H1 (cell line): ENCODE measurements at regions not wholly inside any gene's neighbourhood (a gene's known extent, or its start where the extent isn't known, plus 50 kb on each side); places are given as distances from the start of the nearest gene placed in this dataset.

Experiments
- CTCF ChIA-PET: fragments of 300-600 bp; sonication (Branson Sonifier 250); formaldehyde crosslinking; loops from one replicate; lab custom pipeline; 2021; ENCODE audit not compliant: partially characterized antibody; lab: Charles Lee
- POLR2A ChIA-PET: fragments of 300-600 bp; sonication (Branson Sonifier 250); formaldehyde crosslinking; loops from one replicate; lab custom pipeline; 2021; ENCODE audit warnings: inconsistent platforms; ENCODE audit not compliant: partially characterized antibody; lab: Charles Lee
- DNase-seq, 2 experiments: peaks; one replicate each; pipeline versions ENCODE4 v3.0.0 to v3.0.0-alpha.2; 2010 to 2022; ENCODE audit warnings: low spot score in 2 of 2, low read depth in 1 of 2, mixed read lengths in 1 of 2
- FAIRE-seq: peaks from 2 replicates; lab custom pipeline; 2011; peaks lifted over from hg19 to GRCh38; lab: Jason Lieb, UNC
- H2AFZ ChIP-seq: 2 replicates; pipeline ENCODE4 v1.8.1; 2012; ENCODE audit warnings: low read length, inconsistent platforms
- H2AK5ac ChIP-seq: 2 replicates; pipeline ENCODE4 v1.6.1; 2013; ENCODE audit warnings: low read depth, low read length
- H2BK120ac ChIP-seq: replicated peaks from 2 replicates; pipeline ENCODE3; 2013; ENCODE audit warnings: low read depth, low read length, inconsistent platforms
- H2BK12ac ChIP-seq: 2 replicates; pipeline ENCODE4 v1.6.1; 2013; ENCODE audit warnings: low read depth, low read length
- H2BK15ac ChIP-seq: 2 replicates; pipeline ENCODE4 v1.6.1; 2013; ENCODE audit warnings: low read length
- H2BK20ac ChIP-seq: 2 replicates; pipeline ENCODE4 v1.6.1; 2013; ENCODE audit warnings: low read length
- H2BK5ac ChIP-seq: 2 replicates; pipeline ENCODE4 v1.6.1; 2013; ENCODE audit warnings: low read depth, low read length
- H3K14ac ChIP-seq: 2 replicates; pipeline ENCODE4 v1.6.1; 2013; ENCODE audit warnings: inconsistent platforms; ENCODE audit not compliant: insufficient read length
- H3K18ac ChIP-seq: 2 replicates; pipeline ENCODE4 v1.6.1; 2013; ENCODE audit warnings: low read length; ENCODE audit errors: extremely low read depth
- H3K23ac ChIP-seq: 2 replicates; pipeline ENCODE4 v1.6.1; 2013; ENCODE audit warnings: inconsistent platforms; ENCODE audit not compliant: insufficient read length
- H3K23me2 ChIP-seq: 2 replicates; pipeline ENCODE4 v1.6.1; 2013; ENCODE audit warnings: low read depth, low read length
- H3K27ac ChIP-seq: 2 replicates; pipeline ENCODE4 v1.6.1; 2011; ENCODE audit warnings: low read depth, low read length, inconsistent platforms
- H3K27me3 ChIP-seq, 4 experiments: replicated peaks in 1 of 4; 1 replicate in 1 of 4; 2 replicates in 3 of 4; pipeline versions ENCODE4 v1.6.1 to v1.8.1; 2011 to 2013; ENCODE audit warnings: low read length in 3 of 4, mild to moderate bottlenecking in 3 of 4, inconsistent platforms in 2 of 4, mixed read lengths in 2 of 4, moderate library complexity in 1 of 4; ENCODE audit not compliant: control insufficient read depth in 3 of 4, insufficient read depth in 3 of 4; ENCODE audit errors: extremely low read depth in 1 of 4
- H3K36me3 ChIP-seq, 4 experiments: 2 replicates each; pipeline versions ENCODE4 v1.6.1 to v1.8.1; 2011 to 2013; ENCODE audit warnings: mild to moderate bottlenecking in 4 of 4, low read length in 3 of 4, moderate library complexity in 2 of 4, control low read depth in 1 of 4, inconsistent platforms in 1 of 4; ENCODE audit not compliant: insufficient read depth in 4 of 4, control insufficient read depth in 2 of 4
- H3K4ac ChIP-seq: replicated peaks from 2 replicates; pipeline ENCODE3; 2013; ENCODE audit warnings: low read length, low read depth, mixed read lengths, inconsistent platforms; ENCODE audit not compliant: insufficient read length
- H3K4me1 ChIP-seq, 4 experiments: replicated peaks in 1 of 4; 1 replicate in 1 of 4; 2 replicates in 3 of 4; pipeline versions ENCODE4 v1.6.1 to v1.8.1; 2011 to 2013; ENCODE audit warnings: low read length in 3 of 4, inconsistent platforms in 2 of 4, mixed read lengths in 1 of 4; ENCODE audit not compliant: insufficient read depth in 4 of 4, control insufficient read depth in 3 of 4
- H3K4me2 ChIP-seq, 2 experiments: 2 replicates each; pipeline versions ENCODE4 v1.6.1 to v1.8.1; 2011 to 2013; ENCODE audit warnings: low read depth in 2 of 2, low read length in 2 of 2, control low read depth in 1 of 2, inconsistent platforms in 1 of 2, mild to moderate bottlenecking in 1 of 2; ENCODE audit not compliant: insufficient read depth in 1 of 2
- H3K4me3 ChIP-seq, 4 experiments: fragments of 200-600, 300-600 bp in 1 of 4; sonication (generic), shearing (Covaris generic), sonication (Bioruptor Twin) in 1 of 4; 2 replicates each; pipeline versions ENCODE4 v1.5.1 to v1.8.1; 2011 to 2016; ENCODE audit warnings: low read length in 4 of 4, low read depth in 3 of 4, control low read depth in 2 of 4, inconsistent platforms in 2 of 4, mild to moderate bottlenecking in 2 of 4, mixed read lengths in 1 of 4, moderate library complexity in 1 of 4; ENCODE audit not compliant: insufficient read depth in 2 of 4; ENCODE audit errors: extremely low read depth in 1 of 4
- H3K56ac ChIP-seq: replicated peaks from 2 replicates; pipeline ENCODE3; 2013; ENCODE audit warnings: low read depth, mild to moderate bottlenecking, mixed read lengths, low read length, inconsistent platforms; ENCODE audit not compliant: insufficient read length
- H3K79me1 ChIP-seq: 2 replicates; pipeline ENCODE4 v1.6.1; 2013; ENCODE audit warnings: low read depth, low read length, control low read depth
- H3K79me2 ChIP-seq, 2 experiments: 2 replicates each; pipeline versions ENCODE4 v1.6.1 to v1.8.1; 2012 to 2013; ENCODE audit warnings: low read length in 2 of 2, mild to moderate bottlenecking in 2 of 2, inconsistent platforms in 1 of 2; ENCODE audit not compliant: insufficient read depth in 2 of 2, control insufficient read depth in 1 of 2
- H3K9ac ChIP-seq, 4 experiments: replicated peaks in 1 of 4; 1 replicate in 1 of 4; 2 replicates in 3 of 4; pipeline versions ENCODE4 v1.6.1 to v1.8.1; 2011 to 2013; ENCODE audit warnings: low read depth in 3 of 4, low read length in 3 of 4, control low read depth in 2 of 4, mild to moderate bottlenecking in 2 of 4, moderate library complexity in 2 of 4, inconsistent platforms in 1 of 4; ENCODE audit errors: extremely low read depth in 1 of 4
- H3K9me3 ChIP-seq, 2 experiments: 2 replicates each; pipeline versions ENCODE4 v1.6.1 to v1.8.1; 2012 to 2013; ENCODE audit warnings: mild to moderate bottlenecking in 2 of 2, moderate library complexity in 2 of 2, control low read depth in 1 of 2, inconsistent platforms in 1 of 2, low read depth in 1 of 2, low read length in 1 of 2, mixed read lengths in 1 of 2; ENCODE audit not compliant: insufficient read depth in 2 of 2
- H4K20me1 ChIP-seq, 2 experiments: replicated peaks in 1 of 2; 2 replicates each; pipeline versions ENCODE3 to v1.8.1; 2011 to 2013; ENCODE audit warnings: inconsistent platforms in 2 of 2, low read length in 2 of 2, mild to moderate bottlenecking in 1 of 2; ENCODE audit not compliant: insufficient read depth in 2 of 2, control insufficient read depth in 1 of 2
- H4K5ac ChIP-seq: 2 replicates; pipeline ENCODE4 v1.6.1; 2013; ENCODE audit warnings: low read length, low read depth, mixed read lengths, inconsistent platforms; ENCODE audit not compliant: insufficient read length
- H4K8ac ChIP-seq: 2 replicates; pipeline ENCODE4 v1.8.0; 2013; ENCODE audit warnings: mild to moderate bottlenecking, moderate library complexity, low read length, inconsistent platforms; ENCODE audit not compliant: insufficient read depth; ENCODE audit errors: extremely low read depth
- H4K91ac ChIP-seq: replicated peaks from 2 replicates; pipeline ENCODE3; 2013; ENCODE audit warnings: low read length, mixed read lengths, inconsistent platforms; ENCODE audit not compliant: insufficient read length
- BACH1 ChIP-seq: IDR thresholded peaks from 2 replicates; pipeline ENCODE4 v1.6.1; 2012; ENCODE audit warnings: low read length, improper control_type of control experiment
- BCL11A ChIP-seq, 2 experiments: IDR thresholded peaks; one replicate each; pipeline ENCODE4 v1.6.1; 2011; ENCODE audit warnings: low read depth in 2 of 2, low read length in 2 of 2, mild to moderate bottlenecking in 2 of 2
- CBX8 ChIP-seq: fragments of 300-800, 300-1000 bp; sonication (generic); IDR thresholded peaks from 2 replicates; pipeline ENCODE4 v1.7.1; 2016; ENCODE audit warnings: low read depth, low read length, borderline replicate concordance
- CHD2 ChIP-seq: IDR thresholded peaks from 2 replicates; pipeline ENCODE4 v1.6.1; 2012; ENCODE audit warnings: low read length, improper control_type of control experiment
- CTBP2 ChIP-seq: IDR thresholded peaks from 2 replicates; pipeline ENCODE4 v1.7.0; 2011; ENCODE audit warnings: borderline replicate concordance, mild to moderate bottlenecking, moderate library complexity, mixed read lengths, low read length; ENCODE audit not compliant: insufficient read depth, insufficient read length
- EGR1 ChIP-seq: IDR thresholded peaks from 2 replicates; pipeline ENCODE4 v1.6.1; 2011; ENCODE audit warnings: low read depth, low read length, borderline replicate concordance
- EP300 ChIP-seq, 2 experiments: IDR thresholded peaks; 1 replicate in 1 of 2; 2 replicates in 1 of 2; pipeline ENCODE4 v1.6.1; 2011 to 2012; ENCODE audit warnings: low read depth in 2 of 2, low read length in 2 of 2, mild to moderate bottlenecking in 2 of 2, borderline replicate concordance in 1 of 2, inconsistent platforms in 1 of 2, moderate library complexity in 1 of 2
- MAFK ChIP-seq: IDR thresholded peaks from 2 replicates; pipeline ENCODE4 v1.6.1; 2012; ENCODE audit warnings: low read depth, mild to moderate bottlenecking, improper control_type of control experiment, low read length
- NRF1 ChIP-seq: IDR thresholded peaks from 2 replicates; pipeline ENCODE4 v1.6.1; 2011; ENCODE audit warnings: mild to moderate bottlenecking, low read depth, low read length, improper control_type of control experiment
- PHF8 ChIP-seq: fragments of 200-600 bp; sonication (generic); conservative IDR thresholded peaks from 2 replicates; pipeline ENCODE4 v1.7.1; 2012; ENCODE audit warnings: low read depth, mild to moderate bottlenecking, inconsistent platforms, low read length, moderate library complexity
- POLR2AphosphoS5 ChIP-seq: IDR thresholded peaks from 2 replicates; pipeline ENCODE4 v1.6.1; 2011; ENCODE audit warnings: low read depth, low read length
- SP1 ChIP-seq: IDR thresholded peaks from 2 replicates; pipeline ENCODE4 v1.6.1; 2011; ENCODE audit warnings: low read depth, low read length
- TAF7 ChIP-seq: optimal IDR thresholded peaks from 2 replicates; pipeline ENCODE3; 2011; ENCODE audit warnings: low read depth, mild to moderate bottlenecking, inconsistent platforms, low read length, moderate library complexity, borderline replicate concordance
- WGBS, 2 experiments: shearing (Covaris generic) in 1 of 2; methylation state at CpG; one replicate each; pipeline versions ENCODE4 v1.1.6 to v1.1.7; 2013 to 2015; ENCODE audit warnings: low lambda C conversion rate in 2 of 2, mixed read lengths in 2 of 2, inconsistent platforms in 1 of 2, low coverage in 1 of 2, missing lambda C conversion rate in 1 of 2; ENCODE audit not compliant: insufficient replicate concordance in 2 of 2, insufficient coverage in 1 of 2, insufficient read length in 1 of 2; ENCODE audit errors: extremely low coverage in 1 of 2, missing lambda C conversion rate in 1 of 2; 5-methylcytosine and 5-hydroxymethylcytosine counted together
- TF ChIP-seq, protein P1 (sequence below): IDR thresholded peaks from 2 replicates; pipeline ENCODE4 v1.6.1; 2012; ENCODE audit warnings: inconsistent platforms

DNA sequence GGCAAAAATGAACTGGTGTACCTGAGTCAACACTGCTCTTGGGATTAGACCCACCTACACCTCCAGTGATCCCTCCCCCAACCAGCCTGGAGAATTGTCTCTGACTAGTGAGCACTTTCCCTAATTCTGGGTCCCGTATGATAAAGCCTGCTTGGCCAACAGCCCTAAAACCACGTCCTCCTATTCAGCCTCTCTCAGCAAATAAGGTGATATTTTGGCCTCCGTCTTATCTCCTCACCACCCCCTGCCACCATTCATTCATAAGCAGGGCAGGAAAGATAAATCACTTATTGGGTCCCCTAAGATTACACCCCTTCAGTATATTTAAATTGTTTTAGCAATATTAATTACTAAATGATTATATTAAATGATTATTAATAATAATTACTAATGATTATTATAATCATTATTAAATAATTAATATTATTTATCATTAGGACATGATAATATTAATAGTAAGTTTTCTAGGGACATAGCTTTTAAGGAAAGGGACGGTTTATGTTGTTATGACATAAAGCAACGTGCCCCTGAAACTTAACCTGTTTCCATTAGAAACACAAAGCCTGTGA, 108.0 kb downstream of the DUSP10 start:
- no peak overlapping the region for H2AK5ac ChIP-seq
- H3K36me3 ChIP-seq, result no peaks in the 10 kb centered on the region
- no peak overlapping the region; the same call in 1 of the 2 replicates for H2AFZ ChIP-seq
- H2BK15ac ChIP-seq, result no peak overlapping the region
- H3K79me2 ChIP-seq, result no peaks in the 10 kb centered on the region
- 91% methylated on average over 5 of the region's 5 CpGs; no CpG with 5 or more reads in 1 of the 2 experiments for WGBS, 2 experiments
- no peak overlapping the region for H3K14ac ChIP-seq
- POLR2A ChIA-PET, result no interaction called here
- H3K4me3 ChIP-seq, result no peak overlapping the region
- FAIRE-seq (no peak), DNase-seq (no peak)
- no peak overlapping the region for H3K27ac ChIP-seq
- H2BK20ac ChIP-seq, result no peak overlapping the region
- no peaks in the 10 kb centered on the region for H3K27me3 ChIP-seq
- no peak overlapping the region for H3K4me2 ChIP-seq
- no peak overlapping the region for H3K9ac ChIP-seq
- no peaks in the 10 kb centered on the region for H3K9me3 ChIP-seq
- no peak overlapping the region for H4K8ac ChIP-seq
- no peaks in the 10 kb centered on the region for H3K79me1 ChIP-seq
- no peaks in the 10 kb centered on the region for H3K23me2 ChIP-seq
- no peak overlapping the region for H2BK120ac ChIP-seq
- no peak overlapping the region for H4K5ac ChIP-seq
- H2BK5ac ChIP-seq, result no peak overlapping the region
- H3K4ac ChIP-seq, result no peak overlapping the region
- no peak overlapping the region for H3K23ac ChIP-seq
- no peak overlapping the region for H3K56ac ChIP-seq
- no peaks in the 10 kb centered on the region for H3K4me1 ChIP-seq
- H2BK12ac ChIP-seq, result no peak overlapping the region
- CTCF ChIA-PET, result no interaction called here
- H4K20me1 ChIP-seq, result no peaks in the 10 kb centered on the region
- H3K18ac ChIP-seq, result no peak overlapping the region
- H4K91ac ChIP-seq, result no peak overlapping the region
- TF ChIP-seq BCL11A (IDR thresholded peaks at IDR 0.05; ENCODE audit: low read depth in 2 of 2, low read length in 2 of 2) (no peak), CHD2 (no peak), PHF8 (no peak), NRF1 (no peak), TAF7 (no peak), POLR2AphosphoS5 (no peak), MAFK (no peak), EGR1 (no peak), CBX8 (no peak), EP300 (IDR thresholded peaks at IDR 0.05; ENCODE audit: borderline replicate concordance in 1 of 2, low read depth in 2 of 2, low read length in 2 of 2) (no peak), SP1 (no peak), CTBP2 (no peak), BACH1 (no peak)
- TF ChIP-seq, protein P1, sequence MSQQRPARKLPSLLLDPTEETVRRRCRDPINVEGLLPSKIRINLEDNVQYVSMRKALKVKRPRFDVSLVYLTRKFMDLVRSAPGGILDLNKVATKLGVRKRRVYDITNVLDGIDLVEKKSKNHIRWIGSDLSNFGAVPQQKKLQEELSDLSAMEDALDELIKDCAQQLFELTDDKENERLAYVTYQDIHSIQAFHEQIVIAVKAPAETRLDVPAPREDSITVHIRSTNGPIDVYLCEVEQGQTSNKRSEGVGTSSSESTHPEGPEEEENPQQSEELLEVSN, result no peak
